GM19395 (cell line): ENCODE measurements at regions not wholly inside any gene's neighbourhood (a gene's known extent, or its start where the extent isn't known, plus 50 kb on each side); places are given as distances from the start of the nearest gene placed in this dataset.

Experiments
- ATAC-seq: cut with Tn5 transposase; IDR thresholded peaks from one replicate; pipeline ENCODE4 v1.9.1; 2021; ENCODE audit warnings: mild to moderate bottlenecking, moderate library complexity; ENCODE audit not compliant: unreplicated experiment

DNA sequence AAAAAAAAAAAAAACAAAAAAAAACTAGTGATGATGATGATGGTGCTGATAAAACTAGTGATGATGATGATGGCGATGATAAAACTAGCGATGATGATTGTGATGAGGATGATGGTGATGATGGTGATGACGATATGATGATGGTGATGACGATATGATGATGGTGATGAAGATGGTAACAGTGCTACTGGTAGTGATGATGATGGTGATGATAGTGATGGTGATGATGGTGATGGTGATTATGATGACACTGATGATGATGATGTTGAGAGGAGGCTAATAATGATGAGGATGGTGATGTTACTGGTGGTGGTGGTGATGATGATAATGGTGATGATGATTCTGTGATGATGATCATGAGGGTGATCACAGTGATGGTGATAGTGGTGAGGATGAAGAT is 345.5 kb upstream of the CDH4 start:
- ATAC-seq = no peak

DNA sequence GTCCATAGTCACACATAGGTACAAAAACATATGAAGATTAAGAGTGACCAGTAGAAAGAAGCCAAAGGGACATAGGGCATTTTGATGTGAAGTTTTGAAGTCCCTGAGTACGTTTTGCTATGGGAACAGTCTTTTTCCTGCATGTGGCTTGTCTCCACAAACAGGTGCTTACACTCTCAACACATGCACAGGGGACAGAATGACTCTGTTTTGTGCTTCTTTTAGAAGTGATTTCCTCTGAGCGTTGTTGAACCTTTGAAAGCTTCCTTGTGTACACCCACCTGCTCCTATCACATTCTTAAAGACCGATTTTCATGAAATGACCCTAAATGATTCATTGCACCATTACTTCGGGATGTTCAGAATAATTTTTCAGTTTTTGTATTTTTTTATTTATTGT is 338.8 kb upstream of the CDH4 start:
- no peak for ATAC-seq

DNA sequence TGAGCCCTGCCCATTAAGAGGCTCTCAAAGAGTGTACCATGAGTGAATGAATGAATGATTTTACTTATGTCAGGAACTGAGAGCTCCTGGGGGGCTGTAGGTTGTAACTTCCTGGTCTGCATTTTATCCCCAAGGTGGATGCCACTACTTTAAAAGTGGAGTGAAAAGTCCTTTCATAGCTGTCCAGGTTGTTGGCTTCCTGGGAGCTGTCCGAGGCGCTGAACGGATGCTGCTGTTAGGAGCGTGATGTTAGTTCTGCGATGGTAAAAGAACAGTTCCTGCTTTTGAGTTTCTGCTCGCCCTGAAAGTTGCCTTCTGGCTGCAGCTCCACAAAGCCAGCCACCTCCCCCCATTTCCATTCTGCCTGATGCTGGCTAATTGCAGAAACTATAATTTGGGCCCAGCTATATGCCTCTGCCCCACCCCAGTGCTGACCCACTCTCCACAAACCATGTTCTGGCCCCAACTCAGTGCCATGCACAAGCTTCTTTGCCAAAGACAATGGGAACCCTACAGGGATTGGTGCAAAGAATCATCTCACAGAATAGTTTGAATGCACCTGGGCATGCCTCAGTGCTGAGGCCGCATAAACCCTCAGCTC is 330.9 kb upstream of the CDH4 start:
- no peak for ATAC-seq

DNA sequence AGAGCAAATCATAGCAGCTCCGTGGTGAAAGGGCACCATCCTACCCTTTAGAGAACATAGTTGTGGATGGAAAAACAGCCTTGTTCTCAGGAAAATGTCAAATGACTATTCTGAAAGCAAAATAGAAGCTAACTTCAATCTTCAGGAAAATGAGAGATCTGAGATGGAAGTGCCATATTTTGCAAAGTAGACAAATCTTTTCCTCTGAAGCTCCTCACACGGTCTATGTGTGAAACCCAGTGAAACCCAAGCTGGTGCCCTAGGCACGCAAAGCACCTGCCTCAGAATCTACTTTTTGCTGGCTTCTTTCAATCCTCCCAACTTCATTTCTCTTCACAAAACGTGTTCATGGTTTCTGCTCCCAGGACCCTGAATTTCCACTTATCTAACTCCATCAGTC is 325.2 kb upstream of the CDH4 start:
- ATAC-seq = no peak

DNA sequence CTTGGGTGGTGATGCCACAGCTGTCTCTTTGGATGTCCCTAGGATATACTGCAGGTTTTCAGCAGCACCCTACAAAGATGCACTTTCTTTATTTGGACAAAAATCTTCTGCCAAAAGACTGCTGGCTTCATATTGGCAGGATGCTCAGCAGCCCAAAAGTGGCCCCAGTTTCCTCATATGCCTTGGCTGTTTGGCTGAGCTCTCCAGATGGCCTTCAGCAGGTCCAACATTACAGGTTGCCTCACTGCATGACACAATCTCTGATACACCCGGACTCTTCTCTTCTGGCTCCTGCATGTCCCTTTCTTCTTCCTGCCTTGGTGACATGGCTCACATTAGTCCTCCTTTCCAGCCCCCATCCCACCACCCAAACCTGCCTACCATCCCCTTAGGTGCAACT is 323.7 kb upstream of the CDH4 start:
- no peak for ATAC-seq

DNA sequence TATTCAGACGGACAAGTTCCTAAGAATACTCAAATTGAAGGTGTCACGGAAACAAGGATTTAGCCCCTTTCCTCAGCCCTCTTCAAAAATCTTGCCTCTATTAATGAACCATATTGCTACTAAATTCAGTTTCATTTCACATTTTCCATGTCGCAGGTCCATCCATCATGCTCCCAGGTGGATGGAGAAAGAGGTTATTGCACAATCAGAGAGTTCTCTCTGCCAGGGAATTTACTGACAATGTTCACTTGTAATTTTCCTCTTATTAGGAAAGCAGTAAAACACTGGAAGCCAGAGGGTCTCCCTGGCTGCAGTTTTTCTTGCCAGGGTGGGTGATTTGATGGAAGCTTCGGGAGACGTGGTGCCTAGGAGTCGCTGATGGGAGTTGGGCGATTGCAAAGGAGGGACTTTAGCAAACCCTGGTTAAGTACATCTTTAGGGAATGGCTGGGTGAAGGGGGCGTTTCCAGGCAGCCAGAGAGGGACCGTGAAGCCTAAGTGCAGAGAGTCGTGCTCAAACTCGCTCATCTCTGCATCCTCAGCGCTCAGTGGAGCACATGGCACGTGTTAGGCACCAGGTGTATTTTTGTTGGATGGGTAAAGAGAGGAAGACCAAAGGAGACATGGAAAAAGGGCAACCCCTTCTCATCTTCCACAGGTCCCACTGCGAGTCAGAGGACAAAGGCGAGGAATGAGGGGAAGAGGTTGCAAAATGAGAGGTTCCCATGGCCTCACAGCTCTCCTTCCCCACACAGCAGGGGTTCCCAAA is 321.9 kb upstream of the CDH4 start:
- no peak for ATAC-seq

DNA sequence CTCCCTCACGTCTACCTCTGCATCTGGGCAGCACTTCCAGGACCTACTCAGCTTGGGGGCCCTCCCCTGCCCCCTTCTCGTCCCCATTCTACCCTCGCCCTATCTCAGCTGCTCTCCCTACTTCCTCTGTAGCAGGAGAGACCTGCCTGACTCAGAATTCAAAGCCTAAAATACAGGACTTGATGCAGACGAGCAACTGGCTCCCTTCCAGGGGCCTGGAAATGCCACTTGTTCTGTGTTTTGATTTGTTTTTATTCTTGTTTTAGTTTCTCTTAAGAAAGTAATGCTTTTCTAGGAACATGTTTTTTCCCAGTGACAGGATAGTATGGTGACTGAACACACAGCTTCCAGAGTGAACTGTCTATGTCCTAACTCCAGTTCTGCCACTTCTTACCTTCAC is 320.4 kb upstream of the CDH4 start:
- ATAC-seq = no peak

DNA sequence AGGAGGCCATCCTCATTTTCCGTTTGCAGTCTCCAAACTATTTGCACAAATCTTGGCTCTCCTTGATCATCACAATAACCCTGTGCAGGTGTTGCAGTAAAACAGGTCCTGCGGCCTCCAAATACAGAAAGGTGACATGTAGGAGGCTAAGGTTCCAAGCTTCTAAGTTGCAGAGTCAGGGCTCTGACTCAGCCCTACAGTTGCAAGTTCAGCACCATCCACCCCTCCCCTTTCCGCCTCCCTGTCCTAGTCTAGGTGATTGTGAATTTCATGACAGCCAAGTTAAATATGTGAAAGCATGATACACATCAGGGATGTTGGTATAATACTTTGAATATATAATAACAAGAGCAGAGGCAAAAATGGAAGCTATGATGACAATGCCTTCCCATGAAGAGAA is 317.3 kb upstream of the CDH4 start:
- ATAC-seq = no peak

DNA sequence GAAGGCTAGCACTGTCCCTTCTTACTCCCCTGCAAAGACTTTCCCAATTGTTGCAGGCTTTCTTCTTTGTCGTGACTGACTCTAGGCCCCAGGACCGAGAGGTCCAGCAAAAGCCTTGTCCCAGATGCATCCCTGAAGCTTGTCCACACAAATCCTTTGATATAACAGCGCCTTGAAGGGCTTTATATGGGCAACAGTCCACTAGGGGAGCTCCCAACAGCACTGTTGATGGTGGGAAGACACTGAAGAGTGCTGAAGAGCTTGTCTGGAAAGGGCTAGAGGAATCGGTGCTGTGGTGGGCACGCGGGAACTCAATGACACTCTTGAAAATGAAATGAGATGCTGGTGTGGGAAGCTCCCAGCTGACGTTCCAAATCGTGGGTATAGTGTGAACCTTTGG is 316.1 kb upstream of the CDH4 start:
- ATAC-seq = no peak

DNA sequence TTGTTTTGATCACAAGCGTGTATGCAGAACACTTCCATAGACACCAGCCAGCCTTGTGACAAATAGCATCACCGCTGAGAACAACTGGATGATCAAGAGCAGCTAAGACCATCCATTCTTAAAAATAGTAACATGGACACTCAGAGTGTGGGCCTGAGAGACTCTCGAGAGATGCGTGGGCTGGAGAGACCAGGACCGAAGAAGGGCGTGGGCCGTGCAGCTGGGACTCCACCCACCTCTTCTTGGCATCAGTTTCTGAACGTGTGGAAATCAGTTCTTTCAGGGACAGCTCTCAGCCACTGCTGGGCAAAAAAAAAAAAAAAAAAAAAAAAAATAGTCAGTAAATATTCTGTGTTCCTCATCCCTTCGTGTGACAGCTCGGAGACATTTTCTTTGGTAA is 314.5 kb upstream of the CDH4 start:
- no peak for ATAC-seq

DNA sequence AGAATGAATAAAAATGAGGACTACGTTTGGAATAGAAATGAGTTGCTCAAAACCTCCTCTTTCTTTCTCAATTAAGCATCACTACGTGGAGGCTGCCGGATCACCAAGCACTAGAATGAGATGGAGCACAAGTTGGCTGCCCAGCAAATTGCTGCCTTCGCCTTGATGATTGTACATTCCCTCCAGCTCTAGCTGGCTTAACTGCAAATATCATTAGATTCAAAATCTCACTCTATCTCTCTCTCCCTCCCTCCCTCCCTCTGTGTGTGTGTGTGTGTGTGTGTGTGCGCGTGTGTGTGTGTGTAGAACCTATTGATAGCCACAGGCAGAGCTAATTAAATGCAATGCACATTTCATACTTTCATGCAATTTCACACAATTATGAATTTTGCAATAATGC is 310.7 kb upstream of the CDH4 start:
- ATAC-seq = no peak

DNA sequence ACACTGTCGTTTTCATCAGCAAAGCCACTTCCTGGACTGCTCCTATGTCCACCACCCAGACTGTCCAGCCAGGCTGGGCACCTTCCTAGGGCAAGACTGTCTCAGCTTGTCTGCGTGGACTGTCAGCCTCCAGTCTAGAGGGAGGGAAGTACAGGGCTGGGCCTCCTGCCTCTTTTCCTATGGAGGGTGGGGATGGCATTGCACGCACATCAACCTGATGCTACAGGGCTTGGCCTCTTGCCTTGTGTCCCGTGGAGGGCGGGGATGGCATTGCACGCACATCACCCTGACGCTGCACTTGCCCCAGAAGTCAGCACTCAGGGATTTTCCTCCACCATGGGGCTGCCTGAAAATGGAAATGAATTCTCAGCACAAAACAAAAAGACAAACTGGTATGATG is 304.2 kb upstream of the CDH4 start:
- ATAC-seq = no peak

DNA sequence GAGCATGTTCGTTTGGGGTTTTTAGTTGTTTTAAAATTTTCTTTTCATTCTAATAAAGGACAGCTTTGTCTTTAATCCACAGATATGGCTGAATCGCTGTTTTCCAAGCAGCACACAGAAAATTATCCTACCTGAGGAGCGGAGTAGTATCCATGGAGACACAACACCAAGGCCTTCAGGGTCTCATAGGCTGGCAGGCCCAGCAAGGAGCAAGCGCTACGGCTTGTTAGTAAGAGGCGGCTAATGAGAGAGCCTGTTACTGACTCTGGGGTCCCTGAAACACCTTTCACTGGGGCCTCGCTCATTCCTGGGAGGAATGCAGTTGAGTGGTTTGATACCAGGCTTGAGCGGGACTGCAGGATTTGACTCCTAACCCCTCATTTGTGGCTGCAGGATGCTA is 303.8 kb upstream of the CDH4 start:
- ATAC-seq = no peak

DNA sequence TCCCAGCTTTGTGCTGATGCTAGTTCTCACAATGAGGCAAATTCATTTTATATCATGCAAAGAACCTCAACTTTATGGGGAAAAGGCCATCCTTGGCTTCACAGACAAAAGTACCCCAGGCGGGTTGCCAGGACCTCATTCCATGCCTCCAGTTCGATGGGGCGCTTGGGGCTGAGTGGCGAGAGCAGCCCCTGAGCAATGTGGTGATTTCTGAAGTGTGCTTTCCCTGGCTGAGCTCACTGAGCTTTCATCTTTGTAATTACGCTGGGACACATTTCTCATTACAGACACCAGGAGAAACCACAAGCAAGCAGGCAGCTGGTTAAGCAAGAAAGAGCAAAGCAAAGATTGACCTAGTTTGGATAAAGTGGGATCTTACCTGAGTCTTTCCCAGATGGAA is 301.5 kb upstream of the CDH4 start:
- no peak for ATAC-seq

DNA sequence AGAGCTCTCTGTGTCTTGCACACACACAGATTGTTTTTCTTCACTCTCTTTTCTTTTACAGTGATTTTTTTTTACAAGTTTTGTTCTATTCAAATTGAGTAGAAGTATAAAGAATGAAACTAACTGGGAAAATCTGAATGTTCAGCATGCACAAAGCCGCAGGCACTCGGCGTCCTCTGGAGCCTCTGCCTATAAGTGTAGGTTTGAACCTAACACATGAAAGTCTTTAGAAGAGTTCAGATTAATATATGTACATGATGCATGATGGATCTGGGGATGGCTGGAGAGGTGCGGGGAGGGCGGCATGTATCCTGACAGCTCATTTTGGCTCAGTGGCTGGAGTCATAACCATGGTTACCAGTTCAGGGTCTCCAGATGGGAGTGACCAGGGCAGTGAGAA is 301.1 kb upstream of the CDH4 start:
- ATAC-seq = no peak

DNA sequence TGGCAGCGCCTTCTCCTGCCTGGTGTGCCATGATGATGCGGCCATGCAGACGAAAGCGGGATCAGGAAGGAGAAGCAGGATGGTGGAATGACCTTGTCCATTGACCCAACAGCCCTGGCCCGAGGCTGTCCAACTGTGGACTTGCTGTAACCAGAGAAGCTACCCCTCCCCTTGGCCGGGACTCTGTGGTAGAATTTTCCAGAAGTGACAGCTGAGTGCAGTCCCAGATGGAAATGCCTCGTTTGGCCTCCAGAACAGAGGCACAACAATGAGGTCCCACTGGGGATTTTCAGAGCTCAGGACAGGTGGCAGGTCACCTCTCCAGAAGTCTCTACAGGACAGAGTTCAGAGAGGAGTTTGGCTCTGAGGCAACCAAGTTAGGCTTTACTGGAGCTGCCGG is 299.2 kb upstream of the CDH4 start:
- no peak for ATAC-seq

DNA sequence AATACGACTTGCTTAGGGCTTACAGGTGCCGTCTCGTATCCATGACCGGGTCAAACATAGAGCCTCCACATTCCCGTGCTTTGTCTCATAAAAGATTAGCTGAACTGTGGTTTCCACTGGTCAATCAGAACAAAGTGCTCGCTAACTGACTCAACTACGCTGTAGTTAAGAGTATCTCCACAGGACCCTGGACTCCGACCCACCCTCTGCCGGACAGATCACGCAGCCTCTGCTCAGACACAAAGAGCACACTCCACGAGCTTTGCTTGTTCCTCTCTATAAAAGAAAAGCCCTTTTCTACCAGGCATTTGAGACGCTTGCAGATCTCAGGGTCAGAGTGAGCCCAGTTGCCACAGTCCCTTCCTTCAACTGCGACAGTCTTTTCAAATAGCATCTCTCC is 298.7 kb upstream of the CDH4 start:
- ATAC-seq = no peak

DNA sequence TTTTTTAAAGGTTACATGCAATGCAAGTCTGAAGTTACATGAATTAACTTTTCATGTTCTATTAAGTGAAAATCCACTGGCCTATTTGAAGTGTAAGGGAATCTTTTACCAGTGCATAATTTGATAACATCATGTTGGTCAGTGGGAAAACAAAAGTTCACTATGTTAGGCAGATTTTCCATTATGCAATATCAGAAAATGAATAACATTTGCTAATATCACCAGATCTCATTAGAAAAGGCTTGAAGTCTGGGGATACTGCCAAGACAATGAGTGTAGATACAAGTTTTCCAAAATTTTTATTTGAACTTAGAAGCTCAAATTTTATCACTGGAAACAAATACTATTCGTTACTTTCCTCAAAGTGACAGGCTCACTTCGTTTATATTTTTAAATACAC is 296.4 kb upstream of the CDH4 start:
- no peak for ATAC-seq

DNA sequence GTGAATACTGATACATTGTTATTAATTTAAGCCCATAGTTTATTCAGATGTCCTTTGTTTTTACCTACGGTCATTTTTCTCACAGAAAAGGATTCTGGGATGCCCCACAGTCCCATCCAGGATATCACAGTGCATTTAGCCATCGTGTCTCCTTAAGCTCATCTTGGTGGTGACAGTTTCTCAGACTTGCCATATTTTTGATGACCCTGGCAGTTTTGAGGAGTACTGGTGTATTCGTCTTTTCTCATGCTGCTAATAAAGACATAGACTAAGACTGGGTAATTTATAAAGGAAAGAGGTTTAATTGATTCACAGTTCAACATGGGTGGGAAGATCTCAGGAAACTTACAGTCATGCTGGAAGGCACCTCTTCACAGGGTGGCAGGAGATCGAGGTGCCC is 295.9 kb upstream of the CDH4 start:
- ATAC-seq = no peak

DNA sequence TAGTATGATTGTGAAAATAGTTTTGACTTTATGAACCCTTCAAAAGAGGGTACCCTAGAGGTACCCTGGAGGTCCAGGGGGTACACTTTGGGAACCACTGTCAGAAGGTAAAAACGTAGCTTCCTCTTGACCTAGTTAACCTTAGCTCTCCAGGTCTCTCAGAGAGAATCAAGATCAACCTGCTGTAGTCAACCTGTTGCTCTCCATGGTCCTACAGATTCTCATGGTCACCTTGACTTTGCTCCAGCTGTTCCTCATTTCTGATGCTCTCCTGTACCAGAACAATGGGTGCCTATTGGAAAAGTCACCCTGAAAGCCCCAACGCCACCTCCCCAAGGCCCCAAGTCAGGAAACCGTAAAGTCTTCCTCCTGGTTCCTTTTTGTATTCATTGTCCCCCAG is 294.4 kb upstream of the CDH4 start:
- ATAC-seq = no peak

DNA sequence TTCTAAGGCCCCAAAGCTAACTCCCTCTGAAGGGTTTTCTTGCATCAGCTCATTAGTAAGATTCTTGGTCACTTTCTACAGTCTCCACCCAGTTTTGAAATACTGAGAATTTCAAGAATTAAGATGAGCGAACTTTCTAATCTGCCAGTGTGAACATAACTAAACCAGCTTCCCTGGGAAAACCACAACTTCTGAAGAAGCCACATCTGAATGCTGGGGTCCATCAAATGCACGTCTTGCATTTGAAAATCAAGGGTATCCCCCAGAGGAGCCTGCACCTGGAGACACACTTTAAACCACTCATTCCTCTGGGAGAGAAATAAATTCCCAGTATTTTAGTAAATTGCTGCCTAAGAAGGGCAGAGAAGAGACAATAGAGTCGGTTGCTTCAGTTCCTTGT is 292.1 kb upstream of the CDH4 start:
- no peak for ATAC-seq

DNA sequence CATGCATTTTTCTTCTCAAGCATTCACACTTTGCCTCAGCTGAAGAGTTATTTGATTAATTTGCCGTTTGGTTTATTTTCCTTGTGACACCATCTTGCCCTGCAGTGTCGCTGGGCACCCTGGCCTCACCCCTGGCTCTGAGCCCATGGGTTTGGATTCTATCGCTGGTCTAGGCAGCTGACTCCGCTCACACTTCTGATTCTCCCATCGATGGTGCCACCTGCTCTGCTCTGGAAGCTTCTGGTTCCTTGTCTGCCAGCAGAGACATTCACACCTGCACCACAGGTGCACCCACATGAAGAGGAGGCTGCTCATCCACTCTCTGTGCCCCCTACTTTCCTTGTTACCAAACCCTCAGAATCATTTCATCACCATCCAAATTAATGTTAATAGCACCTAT is 291.6 kb upstream of the CDH4 start:
- ATAC-seq = no peak

DNA sequence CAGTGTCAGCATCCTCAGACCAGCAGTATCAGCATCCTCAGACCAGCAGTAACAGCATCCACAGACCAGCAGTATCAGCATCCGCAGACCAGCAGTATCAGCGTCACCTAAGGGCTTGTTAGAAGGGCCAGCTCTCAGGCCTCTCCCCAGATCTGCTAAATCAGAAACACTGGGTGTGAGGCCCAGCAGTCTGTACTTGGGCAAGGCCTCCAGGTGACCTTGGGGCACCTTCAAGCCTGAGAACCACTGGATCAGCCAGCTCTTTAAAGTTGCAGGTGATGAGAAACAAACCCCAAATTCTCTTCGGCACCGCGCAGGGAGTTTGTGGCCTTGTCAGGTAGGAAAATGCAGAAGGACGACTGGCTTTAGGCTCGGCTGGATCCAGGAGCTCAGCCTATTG is 290.5 kb upstream of the CDH4 start:
- ATAC-seq = no peak
